Germinal center (tissue), 1 donor: ENCODE measurements at regions not wholly inside any gene's neighbourhood (a gene's known extent, or its start where the extent isn't known, plus 50 kb on each side); places are given as distances from the start of the nearest gene placed in this dataset.
"Not testable (repeated sequence)": the region's sequence is repeated elsewhere in the genome, so short reads cannot be mapped to it uniquely, and the experiment has no call there.

Source experiments
- DNase-seq: peaks from one replicate; pipeline ENCODE4 v3.0.0; 2012; ENCODE audit warnings: mixed read lengths, low spot score

DNA sequence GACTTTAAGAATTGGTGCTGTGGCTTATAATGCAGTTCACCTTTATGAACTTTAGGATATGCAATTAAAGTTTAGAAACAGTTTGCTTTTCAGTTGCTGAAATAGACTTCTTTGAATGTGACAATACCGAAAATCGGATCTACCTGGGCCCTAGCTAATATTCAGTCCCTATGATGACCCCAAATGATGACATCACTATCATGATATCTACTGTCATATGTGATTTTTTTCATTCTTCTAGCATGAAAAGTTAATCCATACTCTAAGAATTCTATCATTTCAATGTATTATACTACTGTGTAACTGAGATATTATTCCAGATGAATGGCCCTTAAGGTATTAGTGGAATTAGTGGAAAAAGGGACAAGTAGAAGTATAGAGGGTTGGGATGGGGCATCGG, 487.2 kb upstream of the TUSC1 start:
- no peak for DNase-seq

GRCh38 chr9:26163931-26164330, 485.7 kb upstream of the TUSC1 start:
- DNase-seq = no peak

DNA sequence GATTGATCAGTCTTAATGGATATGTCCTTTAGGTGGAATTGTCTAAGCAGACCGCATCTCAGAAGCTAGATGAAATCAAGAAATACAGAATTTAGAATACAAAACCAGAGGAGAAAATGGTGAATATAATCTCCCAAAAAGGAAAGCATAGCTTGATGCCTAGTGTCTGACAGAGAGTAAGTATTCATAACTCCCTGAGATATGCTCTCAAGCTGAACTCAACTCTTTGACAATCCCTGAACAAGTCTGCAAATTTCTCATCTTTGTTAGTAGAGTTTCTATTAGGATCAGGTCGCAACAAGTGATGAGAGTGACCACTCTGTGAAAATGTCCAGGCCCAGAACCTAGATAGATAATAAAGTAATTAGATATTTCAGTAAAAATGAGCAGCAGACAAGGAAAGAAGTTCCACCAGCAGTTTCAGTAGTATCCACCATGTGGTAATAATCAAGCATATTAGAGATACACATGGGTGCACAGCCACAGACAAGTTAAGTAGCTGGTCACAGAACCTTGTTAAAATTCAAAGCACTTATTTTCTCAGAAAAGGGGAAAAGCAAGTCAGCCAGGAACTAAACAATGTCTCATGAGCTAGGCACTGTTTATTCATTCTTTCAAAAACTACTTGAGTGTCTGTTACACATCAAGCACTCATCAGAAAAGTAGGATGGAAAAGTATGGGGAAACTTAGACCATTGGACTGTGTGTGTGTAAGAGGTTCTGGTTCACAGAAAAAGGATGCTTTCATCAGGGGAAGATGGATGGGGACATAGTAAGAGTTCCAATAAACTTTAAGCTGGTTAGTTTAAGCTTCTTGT, 481.5 kb upstream of the TUSC1 start:
- DNase-seq = no peak

GRCh38 chr9:26158631-26159150, 480.4 kb upstream of the TUSC1 start:
- DNase-seq = no peak

DNA sequence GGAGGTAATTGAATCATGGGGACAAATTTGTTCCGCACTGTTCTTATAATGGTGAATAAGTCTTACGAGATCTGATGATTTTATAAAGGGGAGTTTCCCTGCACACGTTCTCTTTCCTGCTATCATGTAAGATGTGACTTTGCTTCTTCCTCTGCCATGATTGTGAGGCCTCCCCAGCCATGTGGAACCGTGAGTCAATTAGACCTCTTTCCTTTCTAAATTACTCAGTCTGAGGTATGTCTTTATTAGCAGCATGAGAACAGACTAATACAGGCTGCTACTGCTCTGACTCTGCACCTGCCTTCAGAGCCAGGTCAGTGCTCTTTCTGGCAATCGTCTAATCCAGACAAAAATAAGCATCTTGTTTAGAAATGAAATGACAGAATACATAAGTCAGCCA, 479.2 kb upstream of the TUSC1 start:
- DNase-seq = no peak

GRCh38 chr9:26152350-26152749, 474.1 kb upstream of the TUSC1 start:
- no peak for DNase-seq

DNA sequence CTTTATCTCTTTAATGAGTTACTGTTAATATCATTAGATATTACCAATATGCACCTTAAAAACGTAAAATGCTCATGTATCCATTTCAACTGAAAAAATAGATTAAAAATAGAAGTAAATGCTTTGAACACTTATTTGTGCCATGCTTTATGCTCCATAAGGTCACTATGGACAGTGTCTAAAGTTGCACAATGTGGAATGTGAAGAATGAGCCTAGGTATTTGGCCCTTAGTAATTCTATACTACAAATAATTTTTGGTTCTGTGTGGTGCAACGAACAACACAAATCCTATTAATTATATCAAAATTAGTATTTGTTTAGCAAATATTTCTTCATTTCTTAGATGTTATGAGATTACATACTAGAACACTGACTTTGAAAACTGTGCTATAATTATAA, 469.9 kb upstream of the TUSC1 start:
- no peak for DNase-seq

GRCh38 chr9:26145938-26146337, 467.7 kb upstream of the TUSC1 start:
- DNase-seq = no peak

DNA sequence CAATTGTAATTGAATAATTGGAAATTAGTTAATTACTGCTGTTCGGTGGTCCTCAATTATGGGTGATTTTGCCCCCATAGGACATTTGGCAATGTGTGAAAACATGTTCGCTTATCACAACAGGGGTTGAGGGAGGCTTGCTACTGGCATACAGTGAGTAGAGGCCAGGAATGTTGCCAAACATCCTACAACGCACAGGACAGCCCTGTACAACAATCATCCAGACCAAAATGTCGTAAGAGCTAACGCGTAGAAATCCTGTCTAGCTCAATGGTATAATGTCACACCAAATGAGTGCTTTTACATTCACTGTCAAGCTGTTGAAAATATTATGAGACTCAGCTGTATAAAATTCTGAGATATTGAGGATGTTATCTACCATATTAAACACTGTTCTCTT, 464.4 kb upstream of the TUSC1 start:
- DNase-seq = no peak

DNA sequence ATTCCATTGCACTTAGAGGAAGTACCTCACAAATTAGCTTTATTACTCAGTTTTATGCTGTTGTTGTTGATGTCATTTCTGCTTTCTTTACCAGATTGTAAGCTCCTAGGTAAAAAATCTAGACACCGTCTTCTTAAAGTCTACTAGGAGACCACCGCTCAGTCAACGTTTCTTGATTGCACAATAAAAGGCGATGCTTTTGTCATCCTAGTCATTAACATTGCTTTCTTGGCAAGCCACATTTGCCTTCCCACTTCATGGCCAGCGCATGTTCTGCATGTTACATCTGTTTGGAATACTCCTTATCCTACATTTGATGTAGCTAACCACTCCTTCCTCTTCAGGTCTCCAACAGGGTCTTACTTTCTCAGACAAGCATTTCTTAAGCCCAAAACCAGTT, 464.0 kb upstream of the TUSC1 start:
- DNase-seq = no peak

GRCh38 chr9:26133537-26133936, 455.3 kb upstream of the TUSC1 start:
- DNase-seq = no peak

- DNase-seq = no peak
These were observed 454.6 kb upstream of the TUSC1 start for GRCh38 chr9:26132746-26133312.

DNA sequence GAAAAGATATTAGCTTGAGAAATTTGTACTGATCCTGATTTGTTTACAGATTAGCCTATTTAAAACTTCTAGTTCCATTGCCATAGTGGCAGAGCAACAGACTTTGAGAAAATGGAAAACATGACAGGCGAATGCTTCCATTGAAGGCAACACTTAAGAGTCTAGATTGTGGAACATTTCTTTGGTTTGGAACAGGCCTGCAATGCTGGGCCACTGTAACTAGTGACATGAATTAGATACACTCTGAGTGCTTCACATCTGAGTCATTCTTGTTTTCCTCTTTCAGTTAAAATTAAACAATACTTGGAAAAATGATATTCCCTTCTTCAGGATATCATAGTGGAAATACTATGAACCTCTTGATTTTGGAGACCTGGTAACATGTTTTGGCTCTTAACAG, 453.6 kb upstream of the TUSC1 start:
- no peak for DNase-seq

- no peak for DNase-seq
These were observed 451.0 kb upstream of the TUSC1 start for GRCh38 chr9:26129217-26129616.

- DNase-seq = no peak
These were observed 447.4 kb upstream of the TUSC1 start for GRCh38 chr9:26125693-26126092.

DNA sequence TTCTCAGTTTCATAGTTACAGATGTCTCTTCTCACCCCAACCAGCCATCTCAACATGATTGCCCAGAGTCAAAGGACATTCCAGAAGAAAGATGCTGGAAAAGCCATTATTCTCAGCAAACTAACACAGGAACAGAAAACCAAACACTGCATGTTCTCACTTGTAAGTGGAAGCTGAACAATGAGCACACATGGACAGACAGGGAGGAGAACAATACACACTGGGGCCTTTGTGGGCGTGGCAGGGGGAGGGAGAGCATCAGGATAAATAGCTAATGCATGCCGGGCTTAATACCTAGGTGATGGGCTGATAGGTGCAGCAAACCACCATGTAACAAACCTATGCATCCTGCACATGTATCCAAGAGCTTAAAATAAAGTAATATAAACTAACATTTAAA, 437.8 kb upstream of the TUSC1 start:
- DNase-seq = not testable (repeated sequence)

- no peak for DNase-seq
These were observed 434.5 kb upstream of the TUSC1 start for GRCh38 chr9:26112724-26113123.

DNA sequence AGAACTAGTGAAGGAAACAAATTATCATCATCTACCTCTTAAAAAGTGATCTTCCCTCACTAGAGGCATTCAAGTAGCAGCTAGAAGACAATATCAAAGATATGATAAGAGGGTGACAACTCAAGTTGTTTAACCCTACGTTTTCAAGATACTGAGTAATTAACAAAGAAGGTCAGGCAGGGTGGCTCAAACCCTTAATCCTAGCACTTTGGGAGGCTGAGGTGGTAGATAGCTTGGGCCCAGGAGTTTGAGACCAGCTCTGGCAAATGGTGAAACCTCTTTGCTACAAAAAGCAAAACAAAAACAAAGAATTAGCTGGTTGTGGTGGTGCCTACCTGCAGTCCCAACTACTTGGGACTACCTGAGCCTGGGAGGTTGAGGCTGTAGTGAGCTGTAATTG, 408.2 kb upstream of the TUSC1 start:
- DNase-seq = no peak

DNA sequence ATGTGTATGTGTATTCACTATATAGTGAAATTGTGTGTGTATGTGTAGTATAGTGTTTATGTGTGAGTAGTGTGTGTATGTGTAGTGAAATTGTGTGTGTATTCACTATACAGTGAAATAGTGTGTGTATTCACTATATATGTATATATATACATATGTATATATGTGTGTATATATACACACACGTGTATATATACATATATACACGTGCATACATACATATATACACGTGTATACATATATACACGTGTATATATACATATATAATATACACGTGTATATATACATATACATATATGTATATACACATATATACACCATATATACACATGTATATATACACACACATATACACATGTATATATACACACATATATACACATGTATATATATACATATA, 403.6 kb upstream of the TUSC1 start:
- no peak for DNase-seq

GRCh38 chr9:26078706-26079105, 400.5 kb upstream of the TUSC1 start:
- DNase-seq = no peak

DNA sequence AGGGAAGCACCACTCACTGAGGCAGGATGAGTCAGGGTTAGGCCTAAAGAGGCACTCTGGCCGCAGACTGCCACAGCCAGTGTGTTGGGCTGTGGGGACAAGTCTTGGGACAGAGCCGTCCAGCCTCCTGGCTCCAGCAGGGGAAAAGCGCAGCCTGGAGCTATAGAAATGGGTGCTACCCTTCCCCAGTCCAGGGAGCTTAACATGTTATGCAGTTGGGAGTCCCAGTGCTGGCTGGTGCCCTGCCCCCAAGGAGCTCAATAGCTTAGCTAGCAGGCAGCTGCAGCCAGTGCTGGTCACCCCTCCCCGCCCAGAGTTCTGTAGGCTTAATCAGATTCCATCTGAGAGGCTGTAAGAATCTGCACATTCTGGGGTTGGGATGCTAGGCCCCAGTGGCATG, 399.6 kb upstream of the TUSC1 start:
- no peak for DNase-seq

DNA sequence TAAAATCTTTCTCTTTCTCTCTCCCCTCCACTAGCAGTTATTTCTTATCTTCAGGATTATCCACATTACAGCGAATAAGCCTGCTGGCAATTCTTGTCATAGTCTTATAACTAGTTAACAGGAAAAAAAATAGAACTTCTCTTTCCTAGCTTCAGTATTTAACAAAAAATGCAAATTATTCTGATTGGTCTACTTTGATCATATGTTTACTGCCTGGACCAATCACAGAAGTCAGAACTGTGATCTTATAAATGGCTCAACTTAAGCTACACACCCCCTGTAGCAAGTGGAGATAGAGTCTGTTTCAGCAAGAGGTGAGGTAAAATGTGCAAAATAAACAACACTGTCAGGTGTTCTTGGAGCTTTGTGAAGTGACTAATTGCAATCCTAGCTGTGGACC, 389.4 kb upstream of the TUSC1 start:
- no peak for DNase-seq

DNA sequence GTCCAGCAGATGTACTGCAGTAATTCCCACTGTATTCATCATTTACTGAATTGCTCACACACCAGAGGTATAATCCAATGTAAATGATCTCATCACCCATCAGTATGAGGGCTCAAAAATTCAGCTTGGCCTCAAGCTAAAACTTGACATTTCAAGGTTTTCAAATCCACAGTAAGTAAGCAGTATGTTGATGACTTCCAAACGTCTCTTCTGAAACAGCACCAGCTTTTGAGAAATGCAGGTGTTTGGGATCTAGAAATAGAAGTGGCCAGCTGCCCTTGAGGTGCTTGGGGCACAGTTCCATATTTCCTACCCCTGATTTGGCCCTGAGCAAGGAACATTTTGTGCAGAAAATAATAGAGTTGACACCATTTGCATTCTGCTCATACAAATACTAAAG, 388.0 kb upstream of the TUSC1 start:
- DNase-seq = no peak
